H1 (cell line): ENCODE measurements at regions not wholly inside any gene's neighbourhood (a gene's known extent, or its start where the extent isn't known, plus 50 kb on each side); places are given as distances from the start of the nearest gene placed in this dataset.

ENCODE experiments used
- CTCF ChIA-PET: fragments of 300-600 bp; sonication (Branson Sonifier 250); formaldehyde crosslinking; loops from one replicate; lab custom pipeline; 2021; ENCODE audit not compliant: partially characterized antibody; lab: Charles Lee
- POLR2A ChIA-PET: fragments of 300-600 bp; sonication (Branson Sonifier 250); formaldehyde crosslinking; loops from one replicate; lab custom pipeline; 2021; ENCODE audit warnings: inconsistent platforms; ENCODE audit not compliant: partially characterized antibody; lab: Charles Lee
- DNase-seq, 2 experiments: peaks; one replicate each; pipeline versions ENCODE4 v3.0.0 to v3.0.0-alpha.2; 2010 to 2022; ENCODE audit warnings: low spot score in 2 of 2, low read depth in 1 of 2, mixed read lengths in 1 of 2
- FAIRE-seq: peaks from 2 replicates; lab custom pipeline; 2011; peaks lifted over from hg19 to GRCh38; lab: Jason Lieb, UNC
- H2AFZ ChIP-seq: 2 replicates; pipeline ENCODE4 v1.8.1; 2012; ENCODE audit warnings: low read length, inconsistent platforms
- H2AK5ac ChIP-seq: 2 replicates; pipeline ENCODE4 v1.6.1; 2013; ENCODE audit warnings: low read depth, low read length
- H2BK120ac ChIP-seq: replicated peaks from 2 replicates; pipeline ENCODE3; 2013; ENCODE audit warnings: low read depth, low read length, inconsistent platforms
- H2BK12ac ChIP-seq: 2 replicates; pipeline ENCODE4 v1.6.1; 2013; ENCODE audit warnings: low read depth, low read length
- H2BK15ac ChIP-seq: 2 replicates; pipeline ENCODE4 v1.6.1; 2013; ENCODE audit warnings: low read length
- H2BK20ac ChIP-seq: 2 replicates; pipeline ENCODE4 v1.6.1; 2013; ENCODE audit warnings: low read length
- H2BK5ac ChIP-seq: 2 replicates; pipeline ENCODE4 v1.6.1; 2013; ENCODE audit warnings: low read depth, low read length
- H3K14ac ChIP-seq: 2 replicates; pipeline ENCODE4 v1.6.1; 2013; ENCODE audit warnings: inconsistent platforms; ENCODE audit not compliant: insufficient read length
- H3K18ac ChIP-seq: 2 replicates; pipeline ENCODE4 v1.6.1; 2013; ENCODE audit warnings: low read length; ENCODE audit errors: extremely low read depth
- H3K23ac ChIP-seq: 2 replicates; pipeline ENCODE4 v1.6.1; 2013; ENCODE audit warnings: inconsistent platforms; ENCODE audit not compliant: insufficient read length
- H3K23me2 ChIP-seq: 2 replicates; pipeline ENCODE4 v1.6.1; 2013; ENCODE audit warnings: low read depth, low read length
- H3K27ac ChIP-seq: 2 replicates; pipeline ENCODE4 v1.6.1; 2011; ENCODE audit warnings: low read depth, low read length, inconsistent platforms
- H3K27me3 ChIP-seq, 4 experiments: replicated peaks in 1 of 4; 1 replicate in 1 of 4; 2 replicates in 3 of 4; pipeline versions ENCODE4 v1.6.1 to v1.8.1; 2011 to 2013; ENCODE audit warnings: low read length in 3 of 4, mild to moderate bottlenecking in 3 of 4, inconsistent platforms in 2 of 4, mixed read lengths in 2 of 4, moderate library complexity in 1 of 4; ENCODE audit not compliant: control insufficient read depth in 3 of 4, insufficient read depth in 3 of 4; ENCODE audit errors: extremely low read depth in 1 of 4
- H3K36me3 ChIP-seq, 4 experiments: 2 replicates each; pipeline versions ENCODE4 v1.6.1 to v1.8.1; 2011 to 2013; ENCODE audit warnings: mild to moderate bottlenecking in 4 of 4, low read length in 3 of 4, moderate library complexity in 2 of 4, control low read depth in 1 of 4, inconsistent platforms in 1 of 4; ENCODE audit not compliant: insufficient read depth in 4 of 4, control insufficient read depth in 2 of 4
- H3K4ac ChIP-seq: replicated peaks from 2 replicates; pipeline ENCODE3; 2013; ENCODE audit warnings: low read length, low read depth, mixed read lengths, inconsistent platforms; ENCODE audit not compliant: insufficient read length
- H3K4me1 ChIP-seq, 4 experiments: replicated peaks in 1 of 4; 1 replicate in 1 of 4; 2 replicates in 3 of 4; pipeline versions ENCODE4 v1.6.1 to v1.8.1; 2011 to 2013; ENCODE audit warnings: low read length in 3 of 4, inconsistent platforms in 2 of 4, mixed read lengths in 1 of 4; ENCODE audit not compliant: insufficient read depth in 4 of 4, control insufficient read depth in 3 of 4
- H3K4me2 ChIP-seq, 2 experiments: 2 replicates each; pipeline versions ENCODE4 v1.6.1 to v1.8.1; 2011 to 2013; ENCODE audit warnings: low read depth in 2 of 2, low read length in 2 of 2, control low read depth in 1 of 2, inconsistent platforms in 1 of 2, mild to moderate bottlenecking in 1 of 2; ENCODE audit not compliant: insufficient read depth in 1 of 2
- H3K4me3 ChIP-seq, 4 experiments: fragments of 200-600, 300-600 bp in 1 of 4; sonication (generic), shearing (Covaris generic), sonication (Bioruptor Twin) in 1 of 4; 2 replicates each; pipeline versions ENCODE4 v1.5.1 to v1.8.1; 2011 to 2016; ENCODE audit warnings: low read length in 4 of 4, low read depth in 3 of 4, control low read depth in 2 of 4, inconsistent platforms in 2 of 4, mild to moderate bottlenecking in 2 of 4, mixed read lengths in 1 of 4, moderate library complexity in 1 of 4; ENCODE audit not compliant: insufficient read depth in 2 of 4; ENCODE audit errors: extremely low read depth in 1 of 4
- H3K56ac ChIP-seq: replicated peaks from 2 replicates; pipeline ENCODE3; 2013; ENCODE audit warnings: low read depth, mild to moderate bottlenecking, mixed read lengths, low read length, inconsistent platforms; ENCODE audit not compliant: insufficient read length
- H3K79me1 ChIP-seq: 2 replicates; pipeline ENCODE4 v1.6.1; 2013; ENCODE audit warnings: low read depth, low read length, control low read depth
- H3K79me2 ChIP-seq, 2 experiments: 2 replicates each; pipeline versions ENCODE4 v1.6.1 to v1.8.1; 2012 to 2013; ENCODE audit warnings: low read length in 2 of 2, mild to moderate bottlenecking in 2 of 2, inconsistent platforms in 1 of 2; ENCODE audit not compliant: insufficient read depth in 2 of 2, control insufficient read depth in 1 of 2
- H3K9ac ChIP-seq, 4 experiments: replicated peaks in 1 of 4; 1 replicate in 1 of 4; 2 replicates in 3 of 4; pipeline versions ENCODE4 v1.6.1 to v1.8.1; 2011 to 2013; ENCODE audit warnings: low read depth in 3 of 4, low read length in 3 of 4, control low read depth in 2 of 4, mild to moderate bottlenecking in 2 of 4, moderate library complexity in 2 of 4, inconsistent platforms in 1 of 4; ENCODE audit errors: extremely low read depth in 1 of 4
- H3K9me3 ChIP-seq, 2 experiments: 2 replicates each; pipeline versions ENCODE4 v1.6.1 to v1.8.1; 2012 to 2013; ENCODE audit warnings: mild to moderate bottlenecking in 2 of 2, moderate library complexity in 2 of 2, control low read depth in 1 of 2, inconsistent platforms in 1 of 2, low read depth in 1 of 2, low read length in 1 of 2, mixed read lengths in 1 of 2; ENCODE audit not compliant: insufficient read depth in 2 of 2
- H4K20me1 ChIP-seq, 2 experiments: replicated peaks in 1 of 2; 2 replicates each; pipeline versions ENCODE3 to v1.8.1; 2011 to 2013; ENCODE audit warnings: inconsistent platforms in 2 of 2, low read length in 2 of 2, mild to moderate bottlenecking in 1 of 2; ENCODE audit not compliant: insufficient read depth in 2 of 2, control insufficient read depth in 1 of 2
- H4K5ac ChIP-seq: 2 replicates; pipeline ENCODE4 v1.6.1; 2013; ENCODE audit warnings: low read length, low read depth, mixed read lengths, inconsistent platforms; ENCODE audit not compliant: insufficient read length
- H4K8ac ChIP-seq: 2 replicates; pipeline ENCODE4 v1.8.0; 2013; ENCODE audit warnings: mild to moderate bottlenecking, moderate library complexity, low read length, inconsistent platforms; ENCODE audit not compliant: insufficient read depth; ENCODE audit errors: extremely low read depth
- H4K91ac ChIP-seq: replicated peaks from 2 replicates; pipeline ENCODE3; 2013; ENCODE audit warnings: low read length, mixed read lengths, inconsistent platforms; ENCODE audit not compliant: insufficient read length
- ATF3 ChIP-seq: IDR thresholded peaks from 2 replicates; pipeline ENCODE4 v1.6.1; 2011; ENCODE audit warnings: low read depth, mild to moderate bottlenecking, low read length; ENCODE audit not compliant: insufficient read depth
- BACH1 ChIP-seq: IDR thresholded peaks from 2 replicates; pipeline ENCODE4 v1.6.1; 2012; ENCODE audit warnings: low read length, improper control_type of control experiment
- CHD1 ChIP-seq: IDR thresholded peaks from 2 replicates; pipeline ENCODE4 v1.6.1; 2012; ENCODE audit warnings: low read depth, low read length, improper control_type of control experiment
- CHD2 ChIP-seq: IDR thresholded peaks from 2 replicates; pipeline ENCODE4 v1.6.1; 2012; ENCODE audit warnings: low read length, improper control_type of control experiment
- CTBP2 ChIP-seq: IDR thresholded peaks from 2 replicates; pipeline ENCODE4 v1.7.0; 2011; ENCODE audit warnings: borderline replicate concordance, mild to moderate bottlenecking, moderate library complexity, mixed read lengths, low read length; ENCODE audit not compliant: insufficient read depth, insufficient read length
- E2F6 ChIP-seq: IDR thresholded peaks from 2 replicates; pipeline ENCODE4 v1.6.1; 2012; ENCODE audit warnings: inconsistent platforms
- KDM1A ChIP-seq: fragments of 200-600, 300-600 bp; sonication (generic); IDR thresholded peaks from 2 replicates; pipeline ENCODE4 v1.7.1; 2016; ENCODE audit warnings: mild to moderate bottlenecking, low read length, borderline replicate concordance
- KDM5A ChIP-seq: fragments of 200-600 bp; IDR thresholded peaks from 2 replicates; pipeline ENCODE4 v1.7.1; 2012; ENCODE audit warnings: mild to moderate bottlenecking, low read length, inconsistent platforms, mixed read lengths
- MAFK ChIP-seq: IDR thresholded peaks from 2 replicates; pipeline ENCODE4 v1.6.1; 2012; ENCODE audit warnings: low read depth, mild to moderate bottlenecking, improper control_type of control experiment, low read length
- POU5F1 ChIP-seq: IDR thresholded peaks from 2 replicates; pipeline ENCODE4 v1.6.1; 2011; ENCODE audit warnings: low read depth, mild to moderate bottlenecking, low read length, moderate library complexity
- SAP30 ChIP-seq: fragments of 300-600 bp; sonication (generic); IDR thresholded peaks from 2 replicates; pipeline ENCODE4 v1.7.1; 2012; ENCODE audit warnings: low read length, moderate library complexity, mild to moderate bottlenecking, inconsistent platforms; ENCODE audit not compliant: insufficient read depth, insufficient replicate concordance
- SIX5 ChIP-seq: IDR thresholded peaks from 2 replicates; pipeline ENCODE4 v1.6.1; 2011; ENCODE audit warnings: mild to moderate bottlenecking, low read depth, low read length
- SP2 ChIP-seq: IDR thresholded peaks from 2 replicates; pipeline ENCODE4 v1.6.1; 2012; ENCODE audit warnings: mild to moderate bottlenecking, low read length, inconsistent platforms
- YY1 ChIP-seq: IDR thresholded peaks from 2 replicates; pipeline ENCODE4 v1.6.1; 2011; ENCODE audit warnings: low read depth, mild to moderate bottlenecking, low read length
- WGBS, 2 experiments: shearing (Covaris generic) in 1 of 2; methylation state at CpG; one replicate each; pipeline versions ENCODE4 v1.1.6 to v1.1.7; 2013 to 2015; ENCODE audit warnings: low lambda C conversion rate in 2 of 2, mixed read lengths in 2 of 2, inconsistent platforms in 1 of 2, low coverage in 1 of 2, missing lambda C conversion rate in 1 of 2; ENCODE audit not compliant: insufficient replicate concordance in 2 of 2, insufficient coverage in 1 of 2, insufficient read length in 1 of 2; ENCODE audit errors: extremely low coverage in 1 of 2, missing lambda C conversion rate in 1 of 2; 5-methylcytosine and 5-hydroxymethylcytosine counted together

GRCh38 chr3:5690904-5691532 lies 503.5 kb downstream of the EDEM1 start:
- H3K79me2 ChIP-seq, result no peaks in the 10 kb centered on the region
- H4K5ac ChIP-seq, result no peak overlapping the region
- H3K27ac ChIP-seq, result no peak overlapping the region
- H3K79me1 ChIP-seq, result no peaks in the 10 kb centered on the region
- H3K56ac ChIP-seq, result no peak overlapping the region
- no peak overlapping the region for H3K4ac ChIP-seq
- no peak overlapping the region for H2AK5ac ChIP-seq
- no peak overlapping the region for H2BK5ac ChIP-seq
- no peak overlapping the region for H3K4me3 ChIP-seq
- H3K9me3 ChIP-seq, result no peaks in the 10 kb centered on the region
- no peak overlapping the region for H2BK12ac ChIP-seq
- no peak overlapping the region for H4K8ac ChIP-seq
- 98% methylated on average over 3 of the region's 3 CpGs; no CpG with 5 or more reads in 1 of the 2 experiments for WGBS, 2 experiments
- no peak overlapping the region for H3K23ac ChIP-seq
- H4K20me1 ChIP-seq, result no peaks in the 10 kb centered on the region
- H2BK20ac ChIP-seq, result no peak overlapping the region
- H2BK120ac ChIP-seq, result no peak overlapping the region
- H3K36me3 ChIP-seq, result no peaks in the 10 kb centered on the region
- no peaks in the 10 kb centered on the region for H3K23me2 ChIP-seq
- H3K27me3 ChIP-seq, result no peaks in the 10 kb centered on the region
- H3K18ac ChIP-seq, result no peak overlapping the region
- no peaks in the 10 kb centered on the region for H3K4me1 ChIP-seq
- H4K91ac ChIP-seq, result no peak overlapping the region
- no peak overlapping the region for H3K9ac ChIP-seq
- CTCF ChIA-PET, result interaction anchor here (0.6 to 1.5 kb wide), 4 partner anchors 38 to 1210 kb away, joined by 3 to 4 read pairs (median 3); no protein-coding TSS in a partner anchor
- no peak for DNase-seq
- FAIRE-seq, result no peak
- no peak overlapping the region for H2AFZ ChIP-seq
- no peak overlapping the region for H2BK15ac ChIP-seq
- POLR2A ChIA-PET, result no interaction called here
- no peak overlapping the region for H3K4me2 ChIP-seq
- H3K14ac ChIP-seq, result no peak overlapping the region
- no peak for TF ChIP-seq CTBP2
- TF ChIP-seq SP2, result no peak
- no peak for TF ChIP-seq BACH1
- no peak for TF ChIP-seq MAFK
- no peak for TF ChIP-seq SAP30
- no peak for TF ChIP-seq KDM5A
- no peak for TF ChIP-seq ATF3
- no peak for TF ChIP-seq SIX5
- no peak for TF ChIP-seq CHD2
- no peak for TF ChIP-seq CHD1
- TF ChIP-seq E2F6, result no peak
- no peak for TF ChIP-seq KDM1A
- TF ChIP-seq POU5F1, result no peak
- TF ChIP-seq YY1, result no peak
